ENCODE measurements at regions not wholly inside any gene's neighbourhood (a gene's known extent, or its start where the extent isn't known, plus 50 kb on each side); places are given as distances from the start of the nearest gene placed in this dataset.

DNA sequence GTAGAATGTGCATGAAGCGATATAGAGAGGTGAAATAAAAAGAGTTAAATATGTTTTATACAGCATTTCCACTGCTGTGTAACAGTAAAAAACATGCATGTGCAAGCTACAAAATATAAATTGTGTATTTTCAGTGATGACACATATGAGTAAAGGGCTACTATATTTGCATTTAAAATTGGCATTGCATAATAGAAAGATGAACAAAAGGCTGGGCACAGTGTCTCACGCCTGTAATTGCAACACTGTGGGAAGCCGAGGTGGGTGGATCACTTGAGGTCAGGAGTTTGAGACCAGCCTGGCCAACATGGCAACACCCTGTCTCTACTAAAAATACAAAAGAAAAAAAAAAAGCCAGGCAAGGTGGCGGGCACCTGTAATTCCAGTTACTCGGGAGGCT is 79.8 kb upstream of the CCDC71L start:
- TF ChIP-seq EP300 (IDR thresholded peaks at IDR 0.05) (no peak), POLR2A (IDR thresholded peaks at IDR 0.05) (no peak)
- TF ChIP-seq, protein P1, sequence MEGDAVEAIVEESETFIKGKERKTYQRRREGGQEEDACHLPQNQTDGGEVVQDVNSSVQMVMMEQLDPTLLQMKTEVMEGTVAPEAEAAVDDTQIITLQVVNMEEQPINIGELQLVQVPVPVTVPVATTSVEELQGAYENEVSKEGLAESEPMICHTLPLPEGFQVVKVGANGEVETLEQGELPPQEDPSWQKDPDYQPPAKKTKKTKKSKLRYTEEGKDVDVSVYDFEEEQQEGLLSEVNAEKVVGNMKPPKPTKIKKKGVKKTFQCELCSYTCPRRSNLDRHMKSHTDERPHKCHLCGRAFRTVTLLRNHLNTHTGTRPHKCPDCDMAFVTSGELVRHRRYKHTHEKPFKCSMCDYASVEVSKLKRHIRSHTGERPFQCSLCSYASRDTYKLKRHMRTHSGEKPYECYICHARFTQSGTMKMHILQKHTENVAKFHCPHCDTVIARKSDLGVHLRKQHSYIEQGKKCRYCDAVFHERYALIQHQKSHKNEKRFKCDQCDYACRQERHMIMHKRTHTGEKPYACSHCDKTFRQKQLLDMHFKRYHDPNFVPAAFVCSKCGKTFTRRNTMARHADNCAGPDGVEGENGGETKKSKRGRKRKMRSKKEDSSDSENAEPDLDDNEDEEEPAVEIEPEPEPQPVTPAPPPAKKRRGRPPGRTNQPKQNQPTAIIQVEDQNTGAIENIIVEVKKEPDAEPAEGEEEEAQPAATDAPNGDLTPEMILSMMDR (IDR thresholded peaks at IDR 0.05), result no peak
